H9 (cell line): ENCODE measurements at regions not wholly inside any gene's neighbourhood (a gene's known extent, or its start where the extent isn't known, plus 50 kb on each side); places are given as distances from the start of the nearest gene placed in this dataset.

Source experiments
- DNase-seq: peaks from one replicate; pipeline ENCODE4 v3.0.0-alpha.2; 2017
- H2AFZ ChIP-seq: one replicate; pipeline ENCODE4 v1.6.1; 2013; ENCODE audit warnings: mild to moderate bottlenecking, low read length, control low read depth, moderate library complexity
- H2AK5ac ChIP-seq: 2 replicates; pipeline ENCODE4 v1.6.1; 2013; ENCODE audit warnings: low read length, control low read depth, mixed read lengths; ENCODE audit not compliant: insufficient read length
- H2BK120ac ChIP-seq: one replicate; pipeline ENCODE4 v1.6.1; 2013; ENCODE audit warnings: low read depth, mild to moderate bottlenecking, low read length, control low read depth, inconsistent platforms; ENCODE audit not compliant: poor library complexity, severe bottlenecking
- H2BK12ac ChIP-seq: 2 replicates; pipeline ENCODE4 v1.6.1; 2013; ENCODE audit warnings: low read length, control low read depth, mixed read lengths, low read depth; ENCODE audit not compliant: insufficient read length
- H2BK15ac ChIP-seq: 2 replicates; pipeline ENCODE4 v1.6.1; 2013; ENCODE audit warnings: low read depth, low read length, control low read depth
- H2BK20ac ChIP-seq: one replicate; pipeline ENCODE4 v1.6.1; 2013; ENCODE audit warnings: low read depth, mild to moderate bottlenecking, low read length, control low read depth, inconsistent platforms; ENCODE audit not compliant: poor library complexity, severe bottlenecking
- H2BK5ac ChIP-seq: 2 replicates; pipeline ENCODE4 v1.6.1; 2013; ENCODE audit warnings: low read length, control low read depth, mixed read lengths; ENCODE audit not compliant: insufficient read length
- H3K14ac ChIP-seq: 2 replicates; pipeline ENCODE4 v1.6.1; 2013; ENCODE audit warnings: low read length, control low read depth; ENCODE audit not compliant: insufficient read depth
- H3K18ac ChIP-seq: 2 replicates; pipeline ENCODE4 v1.6.1; 2013; ENCODE audit warnings: low read depth, mild to moderate bottlenecking, mixed read lengths, low read length, control low read depth; ENCODE audit not compliant: insufficient read length
- H3K23ac ChIP-seq: 2 replicates; pipeline ENCODE4 v1.6.1; 2013; ENCODE audit warnings: low read length, control low read depth, mixed read lengths, low read depth; ENCODE audit not compliant: insufficient read length
- H3K23me2 ChIP-seq: 2 replicates; pipeline ENCODE4 v1.6.1; 2013; ENCODE audit warnings: low read depth, mild to moderate bottlenecking, mixed read lengths, low read length, control low read depth; ENCODE audit not compliant: insufficient read length, poor library complexity, severe bottlenecking
- H3K27ac ChIP-seq: 2 replicates; pipeline ENCODE4 v1.5.1; 2013; ENCODE audit warnings: low read length, control low read depth, mixed read lengths, low read depth; ENCODE audit not compliant: insufficient read length
- H3K27me3 ChIP-seq: 2 replicates; pipeline ENCODE4 v1.6.1; 2013; ENCODE audit warnings: low read length, control low read depth, inconsistent platforms; ENCODE audit not compliant: insufficient read depth
- H3K4ac ChIP-seq: 2 replicates; pipeline ENCODE4 v1.6.1; 2013; ENCODE audit warnings: low read depth, mild to moderate bottlenecking, control low read depth, inconsistent platforms, low read length, moderate library complexity
- H3K4me1 ChIP-seq: 2 replicates; pipeline ENCODE4 v1.6.1; 2013; ENCODE audit warnings: low read length, control low read depth, inconsistent platforms; ENCODE audit not compliant: insufficient read depth
- H3K4me2 ChIP-seq: 2 replicates; pipeline ENCODE4 v1.6.1; 2013; ENCODE audit warnings: low read length, control low read depth, mixed read lengths; ENCODE audit not compliant: insufficient read length, insufficient read depth
- H3K56ac ChIP-seq: 2 replicates; pipeline ENCODE4 v1.6.1; 2013; ENCODE audit warnings: low read depth, mild to moderate bottlenecking, mixed read lengths, low read length, control low read depth; ENCODE audit not compliant: insufficient read length
- H3K79me1 ChIP-seq: 2 replicates; pipeline ENCODE4 v1.6.1; 2013; ENCODE audit warnings: low read depth, mild to moderate bottlenecking, moderate library complexity, low read length, control low read depth, inconsistent platforms; ENCODE audit not compliant: insufficient read depth, poor library complexity, severe bottlenecking
- H3K79me2 ChIP-seq: 2 replicates; pipeline ENCODE4 v1.6.1; 2013; ENCODE audit warnings: low read length, control low read depth, inconsistent platforms; ENCODE audit not compliant: insufficient read depth
- H3K9ac ChIP-seq: 2 replicates; pipeline ENCODE4 v1.6.1; 2013; ENCODE audit warnings: low read length, control low read depth, mixed read lengths; ENCODE audit not compliant: insufficient read length; ENCODE audit errors: extremely low read depth
- H3K9me3 ChIP-seq: one replicate; pipeline ENCODE4 v1.6.1; 2013; ENCODE audit warnings: low read depth, low read length, inconsistent platforms; ENCODE audit not compliant: control insufficient read depth
- H3T11ph ChIP-seq: one replicate; pipeline ENCODE4 v1.6.1; 2013; ENCODE audit warnings: mild to moderate bottlenecking, low read length, control low read depth, inconsistent platforms
- H4K20me1 ChIP-seq: one replicate; pipeline ENCODE4 v1.6.1; 2013; ENCODE audit not compliant: control insufficient read depth, insufficient read length, insufficient read depth
- H4K5ac ChIP-seq: 2 replicates; pipeline ENCODE4 v1.6.1; 2013; ENCODE audit warnings: low read depth, mild to moderate bottlenecking, mixed read lengths, low read length, control low read depth; ENCODE audit not compliant: insufficient read length
- H4K8ac ChIP-seq: replicated peaks from 2 replicates; pipeline ENCODE4 v1.6.1; 2013; ENCODE audit warnings: low read length, control low read depth, mixed read lengths, low read depth; ENCODE audit not compliant: insufficient read length
- H4K91ac ChIP-seq: 2 replicates; pipeline ENCODE4 v1.6.1; 2013; ENCODE audit warnings: low read depth, mild to moderate bottlenecking, moderate library complexity, mixed read lengths, low read length, control low read depth; ENCODE audit not compliant: insufficient read length
- H3K27ac Mint-ChIP-seq, 3 experiments: 2 replicates in 2 of 3; 3 replicates in 1 of 3; pipeline ENCODE4 v1.8.0; 2020 to 2021; ENCODE audit warnings: mixed read lengths in 3 of 3, mild to moderate bottlenecking in 1 of 3, moderate library complexity in 1 of 3
- H3K27me3 Mint-ChIP-seq: 2 replicates; pipeline ENCODE4 v1.8.0; 2021; ENCODE audit warnings: low read depth, mild to moderate bottlenecking, moderate library complexity, mixed read lengths
- H3K36me3 Mint-ChIP-seq, 3 experiments: 2 replicates in 2 of 3; 3 replicates in 1 of 3; pipeline ENCODE4 v1.8.0; 2020 to 2021; ENCODE audit warnings: low read depth in 3 of 3, mixed read lengths in 3 of 3; ENCODE audit not compliant: insufficient read depth in 1 of 3
- H3K4me1 Mint-ChIP-seq, 2 experiments: 2 replicates each; pipeline ENCODE4 v1.8.0; 2020; ENCODE audit warnings: mixed read lengths in 2 of 2
- H3K4me3 Mint-ChIP-seq, 2 experiments: 2 replicates in 1 of 2; 3 replicates in 1 of 2; pipeline ENCODE4 v1.8.0; 2020 to 2021; ENCODE audit warnings: mild to moderate bottlenecking in 2 of 2, mixed read lengths in 2 of 2, moderate library complexity in 1 of 2
- H3K9me3 Mint-ChIP-seq, 2 experiments: 2 replicates in 1 of 2; 3 replicates in 1 of 2; pipeline ENCODE4 v1.8.0; 2020; ENCODE audit warnings: mild to moderate bottlenecking in 2 of 2, mixed read lengths in 2 of 2, moderate library complexity in 1 of 2
- CTCF ChIP-seq: fragments of 200-600 bp; sonication (generic); conservative IDR thresholded peaks from 3 replicates; pipeline ENCODE4 v1.8.0; 2021; ENCODE audit warnings: antibody characterized with exemption, mild to moderate bottlenecking
- WGBS: extraction: QIAGEN DNeasy Blood & Tissue Kit; methylation state at CpG from one replicate; pipeline ENCODE4 v1.1.7; 2013; ENCODE audit warnings: missing lambda C conversion rate, low lambda C conversion rate, mixed read lengths; ENCODE audit not compliant: insufficient read length; ENCODE audit errors: extremely low coverage; 5-methylcytosine and 5-hydroxymethylcytosine counted together

GRCh38 chrX:125953814-125954213 lies 212.3 kb downstream of the DCAF12L2 start:
- no peak overlapping the region for H3T11ph ChIP-seq
- no peak overlapping the region for H2AK5ac ChIP-seq
- no peak overlapping the region for H2BK15ac ChIP-seq
- no peaks in the 10 kb centered on the region for H3K23me2 ChIP-seq
- Mint-ChIP-seq H3K27ac (no peak overlapping the region), H3K36me3 (no peaks in the 10 kb centered on the region), H3K9me3 (peaks cover 0 to 34% of the 10 kb centered on the region in 2 experiments; a peak in 2 of 5 replicates), H3K27me3 (no peaks in the 10 kb centered on the region), H3K4me3 (no peak overlapping the region), H3K4me1 (peaks cover 0 to 2% of the 10 kb centered on the region in 2 experiments; a peak in 1 of 4 replicates)
- H3K4ac ChIP-seq = no peak overlapping the region
- H3K4me1 ChIP-seq = no peaks in the 10 kb centered on the region
- H3K4me2 ChIP-seq = no peak overlapping the region
- no peaks in the 10 kb centered on the region for H3K79me2 ChIP-seq
- H2BK20ac ChIP-seq = no peak overlapping the region
- no peak overlapping the region for H4K5ac ChIP-seq
- H2BK12ac ChIP-seq = no peak overlapping the region
- H3K9me3 ChIP-seq = no peaks in the 10 kb centered on the region
- H2BK5ac ChIP-seq = no peak overlapping the region
- no peaks in the 10 kb centered on the region for H4K20me1 ChIP-seq
- H3K27me3 ChIP-seq = no peaks in the 10 kb centered on the region
- TF ChIP-seq CTCF = no peak
- H3K14ac ChIP-seq = no peak overlapping the region
- H3K9ac ChIP-seq = no peak overlapping the region
- H4K91ac ChIP-seq = no peak overlapping the region
- no peak overlapping the region for H2BK120ac ChIP-seq
- no peak overlapping the region for H3K27ac ChIP-seq
- no peak overlapping the region for H3K18ac ChIP-seq
- no peak overlapping the region for H3K23ac ChIP-seq
- no peak for DNase-seq
- no peak overlapping the region for H4K8ac ChIP-seq
- whole genome bisulfite sequencing = no CpG with 5 or more reads among the region's 2 CpGs
- H3K56ac ChIP-seq = no peak overlapping the region
- H2AFZ ChIP-seq = no peak overlapping the region
- no peaks in the 10 kb centered on the region for H3K79me1 ChIP-seq
